ENCODE measurements at regions not wholly inside any gene's neighbourhood (a gene's known extent, or its start where the extent isn't known, plus 50 kb on each side); places are given as distances from the start of the nearest gene placed in this dataset.

DNA sequence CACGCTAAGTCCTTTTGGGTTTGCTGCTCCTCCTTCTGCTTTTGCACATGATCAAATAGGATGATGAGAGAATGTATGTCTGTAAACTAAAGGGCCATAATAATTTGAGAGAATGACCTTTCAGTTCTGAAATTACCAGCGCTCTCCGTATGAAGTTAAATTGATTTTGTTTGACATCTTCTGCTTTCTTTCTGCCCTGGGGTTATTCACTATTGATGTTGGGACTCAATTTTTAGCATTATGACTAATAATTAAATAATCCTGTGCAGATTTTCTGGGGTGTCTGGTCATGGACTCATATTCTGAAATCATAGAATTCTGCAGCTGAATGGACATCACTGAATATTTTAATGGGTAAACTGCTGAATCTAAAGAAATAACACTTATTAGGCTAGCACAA, 423.2 kb downstream of the POM121L12 start:
- no peaks in the 10 kb centered on the region for H3K9me3 Mint-ChIP-seq (ENCODE audit: low read depth)
- H3K27me3 Mint-ChIP-seq (ENCODE audit: low read depth) = no peaks in the 10 kb centered on the region
- DNase-seq (ENCODE audit: low spot score) = no peak
- TF ChIP-seq, protein P1, sequence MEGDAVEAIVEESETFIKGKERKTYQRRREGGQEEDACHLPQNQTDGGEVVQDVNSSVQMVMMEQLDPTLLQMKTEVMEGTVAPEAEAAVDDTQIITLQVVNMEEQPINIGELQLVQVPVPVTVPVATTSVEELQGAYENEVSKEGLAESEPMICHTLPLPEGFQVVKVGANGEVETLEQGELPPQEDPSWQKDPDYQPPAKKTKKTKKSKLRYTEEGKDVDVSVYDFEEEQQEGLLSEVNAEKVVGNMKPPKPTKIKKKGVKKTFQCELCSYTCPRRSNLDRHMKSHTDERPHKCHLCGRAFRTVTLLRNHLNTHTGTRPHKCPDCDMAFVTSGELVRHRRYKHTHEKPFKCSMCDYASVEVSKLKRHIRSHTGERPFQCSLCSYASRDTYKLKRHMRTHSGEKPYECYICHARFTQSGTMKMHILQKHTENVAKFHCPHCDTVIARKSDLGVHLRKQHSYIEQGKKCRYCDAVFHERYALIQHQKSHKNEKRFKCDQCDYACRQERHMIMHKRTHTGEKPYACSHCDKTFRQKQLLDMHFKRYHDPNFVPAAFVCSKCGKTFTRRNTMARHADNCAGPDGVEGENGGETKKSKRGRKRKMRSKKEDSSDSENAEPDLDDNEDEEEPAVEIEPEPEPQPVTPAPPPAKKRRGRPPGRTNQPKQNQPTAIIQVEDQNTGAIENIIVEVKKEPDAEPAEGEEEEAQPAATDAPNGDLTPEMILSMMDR (IDR thresholded peaks at IDR 0.05) = no peak
- H3K4me1 Mint-ChIP-seq (ENCODE audit: low read depth) = no peaks in the 10 kb centered on the region
- no peak overlapping the region for H3K27ac Mint-ChIP-seq (ENCODE audit: unreplicated experiment)
- H3K36me3 Mint-ChIP-seq (ENCODE audit: low read depth) = no peaks in the 10 kb centered on the region
- no peak overlapping the region for H3K4me3 Mint-ChIP-seq (ENCODE audit: unreplicated experiment)

- TF ChIP-seq, protein P1 (IDR thresholded peaks at IDR 0.05) = no peak
- Mint-ChIP-seq H3K27ac (ENCODE audit: unreplicated experiment) (no peak overlapping the region), H3K9me3 (ENCODE audit: low read depth) (no peaks in the 10 kb centered on the region)
Measured at GRCh38 chr7:53466371-53466770, 430.9 kb downstream of the POM121L12 start.

DNA sequence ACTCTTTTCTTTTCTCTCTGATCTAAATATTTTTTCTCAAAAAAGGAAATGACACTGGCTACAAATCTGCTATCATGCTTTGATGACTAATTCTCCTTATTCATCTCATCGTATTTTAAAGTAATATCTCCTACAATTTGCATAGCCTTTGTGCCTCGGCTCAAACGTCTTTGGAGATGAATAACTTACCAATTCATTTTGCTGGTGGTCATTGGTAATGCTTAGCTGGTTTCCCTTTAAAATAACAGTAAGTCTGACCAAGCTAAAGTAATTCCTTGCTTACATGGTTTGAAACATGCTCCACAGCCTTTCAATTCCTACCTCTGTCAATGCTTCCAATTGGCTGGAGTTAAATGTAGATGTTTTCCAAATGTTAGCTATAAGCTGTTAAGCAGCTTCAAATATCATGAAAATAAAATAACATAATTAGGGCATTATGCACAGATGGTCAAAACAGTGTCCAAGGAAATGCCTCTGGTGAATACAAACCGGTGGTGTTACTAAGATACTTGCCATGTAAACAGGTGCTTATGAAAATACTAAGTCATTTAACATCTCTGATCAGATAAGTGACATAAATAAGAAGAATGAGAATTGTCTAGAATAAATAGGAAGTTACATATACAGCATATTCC, 435.0 kb downstream of the POM121L12 start:
- no peaks in the 10 kb centered on the region for H3K4me1 Mint-ChIP-seq (ENCODE audit: low read depth)
- no peaks in the 10 kb centered on the region for H3K36me3 Mint-ChIP-seq (ENCODE audit: low read depth)
- no peak overlapping the region for H3K27ac Mint-ChIP-seq (ENCODE audit: unreplicated experiment)
- DNase-seq (ENCODE audit: low spot score) = no peak
- H3K27me3 Mint-ChIP-seq (ENCODE audit: low read depth) = no peaks in the 10 kb centered on the region
- no peaks in the 10 kb centered on the region for H3K9me3 Mint-ChIP-seq (ENCODE audit: low read depth)
- no peak overlapping the region for H3K4me3 Mint-ChIP-seq (ENCODE audit: unreplicated experiment)
- TF ChIP-seq, protein P1 (IDR thresholded peaks at IDR 0.05) = no peak

More at GRCh38 chr7:53466371-53466770, 430.9 kb downstream of the POM121L12 start:
- Mint-ChIP-seq H3K4me1 (ENCODE audit: low read depth) (no peaks in the 10 kb centered on the region), H3K27me3 (ENCODE audit: low read depth) (no peaks in the 10 kb centered on the region), H3K36me3 (ENCODE audit: low read depth) (no peaks in the 10 kb centered on the region), H3K4me3 (ENCODE audit: unreplicated experiment) (no peak overlapping the region)
- no peak for DNase-seq (ENCODE audit: low spot score)

- Mint-ChIP-seq H3K4me3 (ENCODE audit: unreplicated experiment) (no peak overlapping the region), H3K9me3 (ENCODE audit: low read depth) (no peaks in the 10 kb centered on the region), H3K36me3 (ENCODE audit: low read depth) (no peaks in the 10 kb centered on the region), H3K27me3 (ENCODE audit: low read depth) (no peaks in the 10 kb centered on the region), H3K27ac (ENCODE audit: unreplicated experiment) (no peak overlapping the region), H3K4me1 (ENCODE audit: low read depth) (no peaks in the 10 kb centered on the region)
- DNase-seq (ENCODE audit: low spot score) = no peak
- TF ChIP-seq, protein P1 (IDR thresholded peaks at IDR 0.05) = no peak
Measured at GRCh38 chr7:53473371-53473770, 437.9 kb downstream of the POM121L12 start.

GRCh38 chr7:53475776-53476175, 440.3 kb downstream of the POM121L12 start:
- no peaks in the 10 kb centered on the region for H3K27me3 Mint-ChIP-seq (ENCODE audit: low read depth)
- H3K27ac Mint-ChIP-seq (ENCODE audit: unreplicated experiment) = no peak overlapping the region
- TF ChIP-seq, protein P1 (IDR thresholded peaks at IDR 0.05) = no peak
- no peak overlapping the region for H3K4me3 Mint-ChIP-seq (ENCODE audit: unreplicated experiment)
- H3K4me1 Mint-ChIP-seq (ENCODE audit: low read depth) = no peaks in the 10 kb centered on the region
- DNase-seq (ENCODE audit: low spot score) = no peak
- H3K36me3 Mint-ChIP-seq (ENCODE audit: low read depth) = no peaks in the 10 kb centered on the region
- no peaks in the 10 kb centered on the region for H3K9me3 Mint-ChIP-seq (ENCODE audit: low read depth)
